Keratinocyte (primary cell): ENCODE measurements at regions not wholly inside any gene's neighbourhood (a gene's known extent, or its start where the extent isn't known, plus 50 kb on each side); places are given as distances from the start of the nearest gene placed in this dataset.

Experiments used
- CTCF ChIP-seq, 3 experiments: IDR thresholded peaks in 1 of 3; conservative IDR thresholded peaks in 1 of 3; optimal IDR thresholded peaks in 1 of 3; 2 replicates in 2 of 3; 3 replicates in 1 of 3; pipeline versions ENCODE3 to v1.5.1; 2011; ENCODE audit warnings: low read length in 3 of 3, mild to moderate bottlenecking in 3 of 3, moderate library complexity in 2 of 3, control low read depth in 1 of 3, inconsistent platforms in 1 of 3; ENCODE audit not compliant: insufficient read depth in 2 of 3; ENCODE audit errors: extremely low read depth in 1 of 3
- EZH2 ChIP-seq: IDR thresholded peaks from one replicate; pipeline ENCODE4 v1.6.1; 2012; ENCODE audit warnings: inconsistent platforms, mild to moderate bottlenecking, low read length, moderate library complexity

- TF ChIP-seq CTCF (optimal IDR thresholded peaks at IDR 0.05 in 1 of 3, IDR thresholded peaks at IDR 0.05 in 1 of 3, conservative IDR thresholded peaks at IDR 0.05 in 1 of 3; ENCODE audit: extremely low read depth in 1 of 3, insufficient read depth in 2 of 3, low read length in 3 of 3) (no peak), EZH2 (no peak)
These were observed 66.1 kb upstream of the USP38 start for GRCh38 chr4:143118663-143119062.
